Uterus (tissue), 2 donors: ENCODE measurements at regions not wholly inside any gene's neighbourhood (a gene's known extent, or its start where the extent isn't known, plus 50 kb on each side); places are given as distances from the start of the nearest gene placed in this dataset.

Experiments used
- CTCF ChIP-seq, 4 experiments: fragments of 200-600 bp in 2 of 4; fragments of 450-650 bp in 2 of 4; sonication (generic) in 2 of 4; IDR thresholded peaks; one replicate each; pipeline ENCODE4 v1.5.1; 2016 to 2019; ENCODE audit warnings: antibody characterized with exemption in 4 of 4, mild to moderate bottlenecking in 2 of 4, moderate library complexity in 1 of 4
- POLR2A ChIP-seq, 2 donors: fragments of 450-650 bp; IDR thresholded peaks; one replicate each; pipeline ENCODE4 v1.6.1; 2016; ENCODE audit warnings: antibody characterized with exemption in 2 of 2, mild to moderate bottlenecking in 1 of 2, moderate library complexity in 1 of 2

GRCh38 chr15:98080791-98081190 lies 120.3 kb downstream of the ARRDC4 start:
- no peak for TF ChIP-seq CTCF (IDR thresholded peaks at IDR 0.05)
- no peak for TF ChIP-seq POLR2A (IDR thresholded peaks at IDR 0.05)
